Natural killer cell (primary cell): ENCODE measurements at regions not wholly inside any gene's neighbourhood (a gene's known extent, or its start where the extent isn't known, plus 50 kb on each side); places are given as distances from the start of the nearest gene placed in this dataset.

Experiments
- ATAC-seq, 3 donors: fragments of 150-1000 bp in 2 of 3; fragments of 200-7000 bp in 1 of 3; cut with Tn5 transposase; 1 replicate in 1 of 3; 2 replicates in 2 of 3; pipeline ENCODE4 v1.10.0; 2021; ENCODE audit warnings: mild to moderate bottlenecking in 2 of 3, moderate library complexity in 2 of 3
- DNase-seq, 2 donors: peaks; one replicate each; pipeline versions ENCODE4 v3.0.0 to v3.0.0-alpha.2; 2013 to 2021; ENCODE audit warnings: mixed read lengths in 1 of 2
- H3K27ac ChIP-seq: one replicate; pipeline ENCODE4 v1.5.1; 2013; ENCODE audit warnings: mild to moderate bottlenecking, low read length
- H3K27me3 ChIP-seq: one replicate; pipeline ENCODE4 v1.6.1; 2013; ENCODE audit warnings: low read length; ENCODE audit not compliant: control insufficient read depth, insufficient read depth
- H3K36me3 ChIP-seq: one replicate; pipeline ENCODE4 v1.6.1; 2013; ENCODE audit warnings: low read length; ENCODE audit not compliant: control insufficient read depth, insufficient read depth
- H3K4me1 ChIP-seq: one replicate; pipeline ENCODE4 v1.6.1; 2013; ENCODE audit warnings: low read length; ENCODE audit not compliant: control insufficient read depth, insufficient read depth
- H3K4me3 ChIP-seq: one replicate; pipeline ENCODE4 v1.5.1; 2013; ENCODE audit warnings: low read length
- H3K9me3 ChIP-seq: one replicate; pipeline ENCODE4 v1.6.1; 2013; ENCODE audit warnings: low read length; ENCODE audit not compliant: control insufficient read depth, insufficient read depth
- H3K27ac Mint-ChIP-seq, 2 donors: one replicate each; pipeline ENCODE4 v1.8.0; 2022; ENCODE audit warnings: mild to moderate bottlenecking in 2 of 2, mixed read lengths in 2 of 2, moderate library complexity in 1 of 2
- H3K27me3 Mint-ChIP-seq, 2 donors: one replicate each; pipeline ENCODE4 v1.8.0; 2022; ENCODE audit warnings: low read depth in 2 of 2, mixed read lengths in 2 of 2
- H3K36me3 Mint-ChIP-seq: one replicate; pipeline ENCODE4 v1.8.0; 2022; ENCODE audit warnings: mixed read lengths
- H3K4me1 Mint-ChIP-seq, 2 donors: one replicate each; pipeline ENCODE4 v1.8.0; 2022; ENCODE audit warnings: mixed read lengths in 2 of 2
- H3K4me3 Mint-ChIP-seq: one replicate; pipeline ENCODE4 v1.8.0; 2022; ENCODE audit warnings: mild to moderate bottlenecking, moderate library complexity, mixed read lengths
- H3K9me3 Mint-ChIP-seq, 2 donors: one replicate each; pipeline ENCODE4 v1.8.0; 2022; ENCODE audit warnings: mixed read lengths in 2 of 2
- CTCF ChIP-seq: fragments of 200-600 bp; IDR thresholded peaks from one replicate; pipeline ENCODE4 v1.8.0; 2022; ENCODE audit warnings: antibody characterized with exemption
- WGBS: methylation state at CpG from one replicate; pipeline ENCODE4 v1.1.7; 2013; ENCODE audit warnings: missing lambda C conversion rate; ENCODE audit not compliant: insufficient coverage; 5-methylcytosine and 5-hydroxymethylcytosine counted together
- intact Hi-C: fragments of 100-400 bp; cut with micrococcal nuclease; formaldehyde crosslinking; loops from one replicate; pipeline ENCODE4 v1.14.2; 2022

DNA sequence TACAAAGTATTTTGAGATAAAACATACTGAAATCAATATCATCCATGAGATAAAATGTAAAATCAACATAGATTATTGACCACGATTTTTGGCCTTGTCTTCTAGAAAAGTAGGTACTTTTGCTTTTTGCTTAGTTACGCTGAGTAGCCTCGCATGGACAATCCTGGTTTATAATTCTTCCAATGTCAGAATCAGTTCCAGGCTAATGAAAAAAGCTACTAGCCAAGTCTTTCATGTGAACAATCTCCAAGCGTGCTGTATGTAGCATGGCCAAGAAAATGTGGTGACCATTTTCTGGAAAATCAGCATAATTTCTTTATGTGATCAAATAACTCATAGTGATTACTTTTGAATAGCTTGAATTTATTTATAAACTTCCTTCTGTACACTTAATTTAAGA, 145.8 kb downstream of the NTMT2 start:
- intact Hi-C loops, result no loop called here

DNA sequence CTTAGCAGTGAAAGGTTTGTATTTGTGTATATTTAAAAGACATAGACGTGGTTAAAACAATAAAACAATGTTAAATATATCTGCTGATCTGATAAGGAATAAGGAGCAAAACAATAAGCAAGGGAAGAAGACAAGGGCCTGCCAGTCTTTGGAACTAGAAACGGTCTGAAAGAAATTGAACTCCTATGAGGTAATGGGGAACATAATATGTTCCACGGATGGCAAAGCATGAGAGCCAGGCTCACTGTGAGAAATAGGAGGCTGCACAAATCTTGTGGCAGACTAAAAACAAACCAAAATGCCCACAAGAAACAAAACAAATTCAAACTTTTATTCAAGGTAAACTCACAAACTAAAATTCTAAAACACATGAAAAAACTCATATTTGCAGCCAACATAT, 150.5 kb downstream of the NTMT2 start:
- no peak overlapping the region for H3K27ac ChIP-seq
- H3K36me3 ChIP-seq, result no peaks in the 10 kb centered on the region
- ATAC-seq, result no peak
- peaks cover 4% of the 10 kb centered on the region for H3K27me3 ChIP-seq
- no peaks in the 10 kb centered on the region for H3K9me3 ChIP-seq
- no peak overlapping the region for H3K4me3 Mint-ChIP-seq
- peaks cover 3 to 4% of the 10 kb centered on the region in 2 donors for H3K9me3 Mint-ChIP-seq
- no peaks in the 10 kb centered on the region for H3K4me1 Mint-ChIP-seq
- DNase-seq, result no peak
- TF ChIP-seq CTCF, result no peak
- H3K27ac Mint-ChIP-seq, result no peak overlapping the region
- intact Hi-C loops, result no loop called here
- no peak overlapping the region for H3K4me3 ChIP-seq
- H3K36me3 Mint-ChIP-seq, result no peaks in the 10 kb centered on the region
- WGBS, result 43% methylated on average over 2 of the region's 3 CpGs
- no peaks in the 10 kb centered on the region for H3K4me1 ChIP-seq
- H3K27me3 Mint-ChIP-seq, result peaks cover 0 to 4% of the 10 kb centered on the region in 2 donors

More for the DNA sequence above, 145.8 kb downstream of the NTMT2 start:
- no peaks in the 10 kb centered on the region for H3K4me1 ChIP-seq
- no peaks in the 10 kb centered on the region for H3K9me3 ChIP-seq
- WGBS, result 91% methylated on average over 4 of the region's 4 CpGs
- Mint-ChIP-seq H3K9me3 (peaks cover 3 to 8% of the 10 kb centered on the region in 2 donors), H3K27ac (no peak overlapping the region), H3K4me3 (no peak overlapping the region), H3K27me3 (peaks cover 0 to 7% of the 10 kb centered on the region in 2 donors), H3K4me1 (no peaks in the 10 kb centered on the region), H3K36me3 (no peaks in the 10 kb centered on the region)
- no peak overlapping the region for H3K27ac ChIP-seq
- no peaks in the 10 kb centered on the region for H3K36me3 ChIP-seq
- DNase-seq, result no peak
- H3K27me3 ChIP-seq, result peaks cover 4% of the 10 kb centered on the region
- ATAC-seq, result no peak
- no peak overlapping the region for H3K4me3 ChIP-seq
- no peak for TF ChIP-seq CTCF

DNA sequence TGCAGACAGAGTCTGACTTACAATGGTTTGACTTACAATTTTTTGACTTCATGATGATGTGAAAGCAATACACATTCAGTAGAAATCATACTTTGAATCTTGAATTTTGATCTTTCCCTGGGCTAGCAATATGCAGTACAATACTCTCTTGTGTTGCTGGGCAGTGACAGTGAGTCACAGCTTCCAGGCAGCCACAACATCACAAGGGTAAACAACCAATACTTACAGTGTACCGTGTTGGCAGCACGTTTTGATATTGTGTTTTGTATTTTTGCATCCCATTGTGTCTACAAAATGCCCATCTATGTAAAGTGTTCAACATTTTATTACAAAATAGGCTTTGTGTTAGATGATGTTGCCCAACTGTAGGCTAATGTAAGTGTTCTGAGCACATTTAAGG, 150.9 kb downstream of the NTMT2 start:
- no peaks in the 10 kb centered on the region for H3K36me3 ChIP-seq
- Mint-ChIP-seq H3K4me3 (no peak overlapping the region), H3K4me1 (no peaks in the 10 kb centered on the region), H3K36me3 (no peaks in the 10 kb centered on the region), H3K9me3 (peaks cover 3 to 4% of the 10 kb centered on the region in 2 donors), H3K27ac (no peak overlapping the region), H3K27me3 (peaks cover 0 to 4% of the 10 kb centered on the region in 2 donors)
- H3K9me3 ChIP-seq, result no peaks in the 10 kb centered on the region
- ATAC-seq, result no peak
- intact Hi-C loops, result no loop called here
- no peak for DNase-seq
- peaks cover 4% of the 10 kb centered on the region for H3K27me3 ChIP-seq
- no peak overlapping the region for H3K27ac ChIP-seq
- WGBS, result 63% methylated on average over 2 of the region's 2 CpGs
- H3K4me3 ChIP-seq, result no peak overlapping the region
- H3K4me1 ChIP-seq, result no peaks in the 10 kb centered on the region
- no peak for TF ChIP-seq CTCF

- H3K27me3 ChIP-seq, result no peaks in the 10 kb centered on the region
- ATAC-seq, result no peak
- WGBS, result no CpG with 5 or more reads among the region's 3 CpGs
- H3K9me3 Mint-ChIP-seq, result no peaks in the 10 kb centered on the region
- H3K4me3 ChIP-seq, result no peak overlapping the region
- no peaks in the 10 kb centered on the region for H3K9me3 ChIP-seq
- no peaks in the 10 kb centered on the region for H3K4me1 Mint-ChIP-seq
- H3K4me3 Mint-ChIP-seq, result no peak overlapping the region
- no peaks in the 10 kb centered on the region for H3K36me3 ChIP-seq
- H3K4me1 ChIP-seq, result no peaks in the 10 kb centered on the region
- H3K36me3 Mint-ChIP-seq, result no peaks in the 10 kb centered on the region
- intact Hi-C loops, result no loop called here
- no peak for TF ChIP-seq CTCF
- H3K27ac ChIP-seq, result no peak overlapping the region
- H3K27me3 Mint-ChIP-seq, result peaks cover 3 to 10% of the 10 kb centered on the region in 2 donors
- no peak for DNase-seq
- no peak overlapping the region for H3K27ac Mint-ChIP-seq
Measured at GRCh38 chr1:170301596-170301995, 155.8 kb downstream of the NTMT2 start.
